K562 (cell line): ENCODE measurements at regions not wholly inside any gene's neighbourhood (a gene's known extent, or its start where the extent isn't known, plus 50 kb on each side); places are given as distances from the start of the nearest gene placed in this dataset.

Experiments
- ATAC-seq: fragments of 200-7000 bp; cut with Tn5 transposase; 3 replicates; pipeline ENCODE4 v1.9.1; 2020; ENCODE audit warnings: moderate library complexity
- BruUV-seq: library from RNA; stranded (reverse); fragments of 400-500 nt; replicated peaks from 2 replicates; lab custom pipeline; 2021; lab: Mats Ljungman, UMichigan
- CTCF ChIA-PET: fragments of 300-600 bp; formaldehyde crosslinking; extraction: SDS; loops from one replicate; lab custom pipeline; 2021; ENCODE audit warnings: low intra/inter-chr PET ratio; lab: Yijun Ruan, JAX
- POLR2A ChIA-PET: fragments of 300-600, 350-650 bp; sonication (Branson Sonifier 250); formaldehyde crosslinking; extraction: SDS; loops from one replicate; lab custom pipeline; 2021; ENCODE audit warnings: antibody characterized with exemption, inconsistent platforms; lab: Yijun Ruan, JAX
- DNase-seq, 4 experiments: peaks; one replicate each; pipeline versions ENCODE4 v3.0.0 to v3.0.0-alpha.2; 2011 to 2018; ENCODE audit warnings: low spot score in 3 of 4, mixed read lengths in 3 of 4; ENCODE audit errors: extremely low read depth in 1 of 4
- FAIRE-seq: peaks from 2 replicates; lab custom pipeline; 2011; peaks lifted over from hg19 to GRCh38; lab: Jason Lieb, UNC
- H2AFZ ChIP-seq: 2 replicates; pipeline ENCODE4 v1.6.0; 2011; ENCODE audit warnings: low read depth, low read length, control low read depth, inconsistent platforms
- H3K27ac ChIP-seq: fragments of 200-600 bp; 3 replicates; pipeline ENCODE4 v1.8.0; 2011; ENCODE audit warnings: low read depth, mild to moderate bottlenecking, control low read depth, inconsistent platforms, low read length, moderate library complexity, mixed read lengths; ENCODE audit errors: extremely low read depth
- H3K27me3 ChIP-seq, 2 experiments: fragments of 300-600 bp in 1 of 2; 2 replicates in 1 of 2; 3 replicates in 1 of 2; pipeline versions ENCODE4 v1.6.0 to v1.8.0; 2011; ENCODE audit warnings: inconsistent platforms in 2 of 2, low read length in 2 of 2, mild to moderate bottlenecking in 1 of 2, mixed read lengths in 1 of 2, moderate library complexity in 1 of 2; ENCODE audit not compliant: control insufficient read depth in 2 of 2, insufficient read depth in 2 of 2
- H3K36me3 ChIP-seq: fragments of 300-600 bp; 3 replicates; pipeline ENCODE4 v1.8.0; 2011; ENCODE audit warnings: mild to moderate bottlenecking, low read length, inconsistent platforms; ENCODE audit not compliant: control insufficient read depth, insufficient read depth
- H3K4me1 ChIP-seq, 2 experiments: fragments of 200-600 bp in 1 of 2; replicated peaks in 1 of 2; 2 replicates in 1 of 2; 3 replicates in 1 of 2; pipeline versions ENCODE4 v1.5.1 to v1.8.0; 2011; ENCODE audit warnings: inconsistent platforms in 2 of 2, low read length in 2 of 2, mild to moderate bottlenecking in 1 of 2, mixed read lengths in 1 of 2, moderate library complexity in 1 of 2; ENCODE audit not compliant: control insufficient read depth in 2 of 2, insufficient read depth in 2 of 2
- H3K4me2 ChIP-seq: 2 replicates; pipeline ENCODE4 v1.6.1; 2011; ENCODE audit warnings: low read length, control low read depth, inconsistent platforms, mixed read lengths; ENCODE audit not compliant: insufficient read depth
- H3K4me3 ChIP-seq: fragments of 200-600 bp; sonication (generic), shearing (Covaris generic); 2 replicates; pipeline ENCODE4 v1.5.1; 2016; ENCODE audit warnings: control low read depth, inconsistent platforms
- H3K79me2 ChIP-seq: fragments of 200-600 bp; 3 replicates; pipeline ENCODE4 v1.8.0; 2011; ENCODE audit warnings: low read length, inconsistent platforms; ENCODE audit not compliant: control insufficient read depth, insufficient read depth
- H3K9ac ChIP-seq, 2 experiments: 2 replicates each; pipeline versions ENCODE4 v1.6.0 to v1.6.1; 2011; ENCODE audit warnings: low read depth in 2 of 2, low read length in 2 of 2, control low read depth in 1 of 2, inconsistent platforms in 1 of 2, mild to moderate bottlenecking in 1 of 2, mixed read lengths in 1 of 2; ENCODE audit not compliant: insufficient read depth in 1 of 2
- H3K9me1 ChIP-seq: one replicate; pipeline ENCODE4 v1.6.0; 2011; ENCODE audit warnings: inconsistent platforms, mild to moderate bottlenecking, low read length, moderate library complexity; ENCODE audit not compliant: control insufficient read depth, insufficient read depth
- H3K9me3 ChIP-seq: replicated peaks from 2 replicates; pipeline ENCODE4 v1.5.1; 2011; ENCODE audit warnings: low read depth, low read length, inconsistent platforms; ENCODE audit not compliant: control insufficient read depth, insufficient read depth
- H4K20me1 ChIP-seq: replicated peaks from 2 replicates; pipeline ENCODE4 v1.6.1; 2011; ENCODE audit warnings: low read length, inconsistent platforms, mixed read lengths; ENCODE audit not compliant: control insufficient read depth, insufficient read depth
- CSDE1 ChIP-seq, 2 experiments: fragments of 450-650 bp; IDR thresholded peaks; 2 replicates each; pipeline ENCODE4 v1.6.1; 2016; ENCODE audit warnings: mild to moderate bottlenecking in 1 of 2
- E2F5 ChIP-seq: sonication (generic); formaldehyde crosslinking; IDR thresholded peaks from 2 replicates; pipeline ENCODE4 v1.8.0; 2022; ENCODE audit warnings: mild to moderate bottlenecking, missing genetic modification reagents
- EWSR1 ChIP-seq: fragments of 450-650 bp; IDR thresholded peaks from 2 replicates; pipeline ENCODE4 v1.6.1; 2018; ENCODE audit warnings: borderline replicate concordance, mild to moderate bottlenecking, low read depth, moderate library complexity; ENCODE audit not compliant: partially characterized antibody
- KAT7 ChIP-seq: sonication (generic); formaldehyde crosslinking; IDR thresholded peaks from 2 replicates; pipeline ENCODE4 v1.8.0; 2022; ENCODE audit warnings: missing genetic modification reagents, mild to moderate bottlenecking, borderline replicate concordance
- NCOA4 ChIP-seq: fragments of 450-650 bp; IDR thresholded peaks from 2 replicates; pipeline ENCODE4 v1.6.1; 2018; ENCODE audit warnings: mild to moderate bottlenecking; ENCODE audit not compliant: partially characterized antibody
- NUFIP1 ChIP-seq: fragments of 450-650 bp; IDR thresholded peaks from 2 replicates; pipeline ENCODE4 v1.6.1; 2018; ENCODE audit not compliant: partially characterized antibody
- PHB2 ChIP-seq: fragments of 450-650 bp; IDR thresholded peaks from 2 replicates; pipeline ENCODE4 v1.6.1; 2017; ENCODE audit warnings: low read depth
- RBM22 ChIP-seq: fragments of 200-400 bp; formaldehyde crosslinking; IDR thresholded peaks from 2 replicates; pipeline ENCODE4 v1.6.1; 2018; ENCODE audit warnings: low read length, low read depth; ENCODE audit not compliant: poor library complexity, severe bottlenecking
- RBM34 ChIP-seq: fragments of 200-400 bp; formaldehyde crosslinking; IDR thresholded peaks from 2 replicates; pipeline ENCODE4 v1.6.1; 2018; ENCODE audit warnings: low read length, borderline replicate concordance; ENCODE audit not compliant: insufficient read depth
- ZKSCAN8 ChIP-seq: fragments of 200-800 bp; sonication (Bioruptor generic); IDR thresholded peaks from 2 replicates; pipeline ENCODE4 v1.6.1; 2016; ENCODE audit warnings: missing genetic modification characterization, missing compliant biosample characterization
- ZNF274 ChIP-seq: IDR thresholded peaks from 2 replicates; pipeline ENCODE4 v1.6.1; 2011; ENCODE audit warnings: low read depth, mild to moderate bottlenecking, low read length, moderate library complexity, borderline replicate concordance
- WGBS: fragments of 100-300 bp; shearing (Covaris generic); methylation state at CpG from one replicate; pipeline ENCODE4 v1.1.6; 2016; ENCODE audit warnings: low coverage, mixed read lengths; ENCODE audit not compliant: insufficient coverage; ENCODE audit errors: missing lambda C conversion rate; 5-methylcytosine and 5-hydroxymethylcytosine counted together
- in situ Hi-C: fragments of 300-500 bp; cut with MboI; formaldehyde crosslinking; loops from 4 replicates; pipeline ENCODE4 v1.15.0; 2018; ENCODE audit warnings: inconsistent platforms, mixed read lengths
- intact Hi-C: fragments of 100-400 bp; cut with micrococcal nuclease; formaldehyde crosslinking; loops from 2 replicates; pipeline ENCODE4 v1.14.2; 2022
- TF ChIP-seq, protein P1 (sequence below): sonication (generic); formaldehyde crosslinking; IDR thresholded peaks from 2 replicates; pipeline ENCODE4 v1.8.1; 2022; ENCODE audit warnings: missing genetic modification reagents

GRCh38 chr2:46825231-46825938, 90.2 kb downstream of the MCFD2 start:
- no peak for TF ChIP-seq PHB2
- TF ChIP-seq ZKSCAN8 (CRISPR knock-in tag), result 0 out of 2 replicates have a peak, but pooled peaks have one; percentile 15
- H2AFZ ChIP-seq, result no peak overlapping the region
- no TSS peak for BruUV-seq
- WGBS, result 10% methylated on average over 13 of the region's 15 CpGs
- peaks cover 25 to 73% of the 10 kb centered on the region in 2 experiments for H3K27me3 ChIP-seq
- H3K9me1 ChIP-seq, result no peaks in the 10 kb centered on the region
- H3K4me2 ChIP-seq, result no peak overlapping the region
- intact Hi-C loops (no loop called here), in situ Hi-C loops (no loop called here)
- no peaks in the 10 kb centered on the region; the same call in 1 of the 2 replicates for H3K9me3 ChIP-seq
- no peak for DNase-seq
- no peaks in the 10 kb centered on the region for H3K4me1 ChIP-seq
- H4K20me1 ChIP-seq, result no peaks in the 10 kb centered on the region; the same call in 1 of the 2 replicates
- no peaks in the 10 kb centered on the region for H3K79me2 ChIP-seq
- H3K36me3 ChIP-seq, result no peaks in the 10 kb centered on the region
- no peak overlapping the region for H3K9ac ChIP-seq
- ChIA-PET POLR2A (interaction anchor here (0.5 to 0.6 kb wide), 2 partner anchors 390 to 450 kb away, joined by 3 to 4 read pairs; no protein-coding TSS in a partner anchor), CTCF (no interaction called here)
- no peak overlapping the region for H3K27ac ChIP-seq
- H3K4me3 ChIP-seq, result no peak overlapping the region
- FAIRE-seq, result no peak
- ATAC-seq, result peak; percentile 37; the same call in 1 of the 3 replicates

- ATAC-seq, result no peak
- Histone ChIP-seq H3K9me3 (no peaks in the 10 kb centered on the region; the same call in 1 of the 2 replicates), H3K9ac (no peak overlapping the region), H3K4me3 (no peak overlapping the region), H3K36me3 (no peaks in the 10 kb centered on the region), H3K4me1 (no peaks in the 10 kb centered on the region), H3K9me1 (no peaks in the 10 kb centered on the region), H3K27ac (no peak overlapping the region), H2AFZ (no peak overlapping the region), H3K4me2 (no peak overlapping the region), H3K27me3 (peaks cover 25 to 73% of the 10 kb centered on the region in 2 experiments), H3K79me2 (no peaks in the 10 kb centered on the region), H4K20me1 (no peaks in the 10 kb centered on the region; the same call in 1 of the 2 replicates)
- no TSS peak for BruUV-seq
- FAIRE-seq, result no peak
- DNase-seq, result no peak
- WGBS, result 6% methylated on average over 3 of the region's 3 CpGs
- POLR2A ChIA-PET, result interaction anchor here (0.6 to 1.5 kb wide), 3 partner anchors 15 to 449 kb away, joined by 4 to 5 read pairs (median 4); no protein-coding TSS in a partner anchor
- in situ Hi-C loops (no loop called here), intact Hi-C loops (no loop called here)
- CTCF ChIA-PET, result no interaction called here
- no peak for TF ChIP-seq NCOA4
- no peak for TF ChIP-seq CSDE1 (IDR thresholded peaks at IDR 0.05)
- no peak for TF ChIP-seq KAT7 (CRISPR knock-in tag)
- TF ChIP-seq, protein P1, sequence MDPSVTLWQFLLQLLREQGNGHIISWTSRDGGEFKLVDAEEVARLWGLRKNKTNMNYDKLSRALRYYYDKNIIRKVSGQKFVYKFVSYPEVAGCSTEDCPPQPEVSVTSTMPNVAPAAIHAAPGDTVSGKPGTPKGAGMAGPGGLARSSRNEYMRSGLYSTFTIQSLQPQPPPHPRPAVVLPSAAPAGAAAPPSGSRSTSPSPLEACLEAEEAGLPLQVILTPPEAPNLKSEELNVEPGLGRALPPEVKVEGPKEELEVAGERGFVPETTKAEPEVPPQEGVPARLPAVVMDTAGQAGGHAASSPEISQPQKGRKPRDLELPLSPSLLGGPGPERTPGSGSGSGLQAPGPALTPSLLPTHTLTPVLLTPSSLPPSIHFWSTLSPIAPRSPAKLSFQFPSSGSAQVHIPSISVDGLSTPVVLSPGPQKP (CRISPR knock-in tag), result no peak
- TF ChIP-seq E2F5 (CRISPR knock-in tag), result no peak
- no peak for TF ChIP-seq RBM34
- no peak for TF ChIP-seq RBM22
- no peak for TF ChIP-seq NUFIP1
- TF ChIP-seq EWSR1, result no peak
- no peak for TF ChIP-seq ZNF274
Measured at GRCh38 chr2:46824611-46825010, 91.0 kb downstream of the MCFD2 start.
